OCI-LY7 (cell line): ENCODE measurements at regions not wholly inside any gene's neighbourhood (a gene's known extent, or its start where the extent isn't known, plus 50 kb on each side); places are given as distances from the start of the nearest gene placed in this dataset.

ENCODE experiments used
- BruUV-seq: library from RNA; stranded (reverse); fragments of 400-500 nt; replicated peaks from 2 replicates; lab custom pipeline; 2021; lab: Mats Ljungman, UMichigan
- CTCF ChIA-PET: fragments of 300-600 bp; sonication (Branson Sonifier 250); formaldehyde crosslinking; loops from one replicate; lab custom pipeline; 2022; ENCODE audit warnings: antibody characterized with exemption; ENCODE audit not compliant: unreplicated experiment; lab: Charles Lee
- POLR2A ChIA-PET: fragments of 300-600 bp; sonication (Branson Sonifier 250); formaldehyde crosslinking; loops from one replicate; lab custom pipeline; 2022; ENCODE audit warnings: antibody characterized with exemption; lab: Charles Lee
- DNase-seq: peaks from one replicate; pipeline ENCODE4 v3.0.0-alpha.2; 2015; ENCODE audit warnings: low spot score
- H2AFZ ChIP-seq: fragments of 200-600 bp; sonication (generic), shearing (Covaris generic); 2 replicates; pipeline ENCODE4 v1.6.1; 2014; ENCODE audit warnings: mild to moderate bottlenecking, antibody characterized with exemption, low read length, moderate library complexity
- H3K27ac ChIP-seq: fragments of 200-600 bp; sonication (generic); 2 replicates; pipeline ENCODE4 v1.5.1; 2014; ENCODE audit warnings: mixed run types, low read depth, mild to moderate bottlenecking, moderate library complexity, low read length, inconsistent platforms; ENCODE audit not compliant: poor library complexity, severe bottlenecking
- H3K36me3 ChIP-seq: fragments of 200-600 bp; sonication (generic); 2 replicates; pipeline ENCODE4 v1.6.1; 2014; ENCODE audit warnings: mild to moderate bottlenecking, antibody characterized with exemption, low read length, moderate library complexity, mixed read lengths; ENCODE audit not compliant: insufficient read depth
- H3K4me1 ChIP-seq: fragments of 200-600 bp; sonication (generic); 2 replicates; pipeline ENCODE4 v1.5.1; 2014; ENCODE audit warnings: mild to moderate bottlenecking, low read length; ENCODE audit not compliant: insufficient read depth, poor library complexity, severe bottlenecking
- H3K4me2 ChIP-seq: fragments of 200-600 bp; sonication (generic); 2 replicates; pipeline ENCODE4 v1.6.1; 2014; ENCODE audit warnings: mild to moderate bottlenecking, low read length
- H3K4me3 ChIP-seq: fragments of 200-600 bp; sonication (generic); 2 replicates; pipeline ENCODE4 v1.5.1; 2014; ENCODE audit warnings: mild to moderate bottlenecking, low read depth, low read length; ENCODE audit not compliant: poor library complexity, severe bottlenecking
- H3K79me2 ChIP-seq: fragments of 200-600 bp; sonication (generic); 2 replicates; pipeline ENCODE4 v1.6.1; 2016; ENCODE audit warnings: low read depth, mild to moderate bottlenecking, low read length, moderate library complexity, mixed read lengths; ENCODE audit not compliant: insufficient read depth
- H3K9me2 ChIP-seq: fragments of 200-600 bp; sonication (generic); 2 replicates; pipeline ENCODE4 v1.6.1; 2016; ENCODE audit warnings: mild to moderate bottlenecking, low read length, mixed read lengths; ENCODE audit not compliant: insufficient read depth
- H3K9me3 ChIP-seq: fragments of 200-600 bp; sonication (generic); 2 replicates; pipeline ENCODE4 v1.6.1; 2014; ENCODE audit warnings: mild to moderate bottlenecking, mixed run types, low read length, mixed read lengths
- H4K20me1 ChIP-seq: fragments of 200-600 bp; sonication (generic); 2 replicates; pipeline ENCODE4 v1.6.1; 2014; ENCODE audit warnings: mild to moderate bottlenecking, antibody characterized with exemption, low read length, moderate library complexity, mixed read lengths; ENCODE audit not compliant: insufficient read depth
- EZH2phosphoT487 ChIP-seq: fragments of 200-600 bp; sonication (generic); IDR thresholded peaks from 2 replicates; pipeline ENCODE4 v1.6.1; 2018; ENCODE audit warnings: low read depth, borderline replicate concordance, mild to moderate bottlenecking, mixed run types, antibody characterized with exemption, low read length, moderate library complexity, mixed read lengths
- intact Hi-C: fragments of 100-400 bp; cut with micrococcal nuclease; formaldehyde crosslinking; loops from one replicate; pipeline ENCODE4 v1.10.0; 2022; ENCODE audit not compliant: unreplicated experiment
- TF ChIP-seq, protein P1 (sequence below): fragments of 200-600 bp; sonication (generic); conservative IDR thresholded peaks from 2 replicates; pipeline ENCODE4 v1.5.1; 2014; ENCODE audit warnings: mild to moderate bottlenecking, antibody characterized with exemption, low read length, moderate library complexity, mixed read lengths

DNA sequence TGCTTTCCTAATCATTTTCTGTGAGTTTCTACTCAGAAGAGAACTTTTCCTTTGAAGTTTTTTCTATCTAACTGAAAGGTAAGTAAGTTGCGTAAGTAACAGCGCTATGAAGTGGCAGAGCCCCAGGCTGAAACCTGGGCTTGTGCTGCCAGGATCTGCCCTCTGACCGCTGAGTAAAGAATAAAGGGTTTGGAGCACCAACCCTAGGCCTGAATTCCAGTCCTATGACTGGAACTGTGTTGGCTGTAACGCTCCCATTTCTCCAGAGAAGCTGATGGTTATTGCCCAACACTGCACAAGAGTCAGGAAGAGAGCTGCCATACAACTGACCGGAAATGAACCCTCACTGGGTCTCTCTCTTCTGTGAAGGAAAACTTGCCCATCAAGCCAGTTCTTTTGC is 87.0 kb downstream of the FOXB1 start:
- H3K27ac ChIP-seq: no peak overlapping the region
- ChIA-PET CTCF (no interaction called here), POLR2A (no interaction called here)
- H4K20me1 ChIP-seq: no peaks in the 10 kb centered on the region
- H2AFZ ChIP-seq: no peak overlapping the region
- no peaks in the 10 kb centered on the region for H3K9me3 ChIP-seq
- intact Hi-C loops: no loop called here
- no TSS peak for BruUV-seq
- no peak overlapping the region for H3K4me3 ChIP-seq
- H3K36me3 ChIP-seq: no peaks in the 10 kb centered on the region
- H3K79me2 ChIP-seq: no peaks in the 10 kb centered on the region
- no peak overlapping the region for H3K4me2 ChIP-seq
- H3K9me2 ChIP-seq: no peaks in the 10 kb centered on the region
- DNase-seq: no peak
- H3K4me1 ChIP-seq: no peaks in the 10 kb centered on the region
- TF ChIP-seq, protein P1, sequence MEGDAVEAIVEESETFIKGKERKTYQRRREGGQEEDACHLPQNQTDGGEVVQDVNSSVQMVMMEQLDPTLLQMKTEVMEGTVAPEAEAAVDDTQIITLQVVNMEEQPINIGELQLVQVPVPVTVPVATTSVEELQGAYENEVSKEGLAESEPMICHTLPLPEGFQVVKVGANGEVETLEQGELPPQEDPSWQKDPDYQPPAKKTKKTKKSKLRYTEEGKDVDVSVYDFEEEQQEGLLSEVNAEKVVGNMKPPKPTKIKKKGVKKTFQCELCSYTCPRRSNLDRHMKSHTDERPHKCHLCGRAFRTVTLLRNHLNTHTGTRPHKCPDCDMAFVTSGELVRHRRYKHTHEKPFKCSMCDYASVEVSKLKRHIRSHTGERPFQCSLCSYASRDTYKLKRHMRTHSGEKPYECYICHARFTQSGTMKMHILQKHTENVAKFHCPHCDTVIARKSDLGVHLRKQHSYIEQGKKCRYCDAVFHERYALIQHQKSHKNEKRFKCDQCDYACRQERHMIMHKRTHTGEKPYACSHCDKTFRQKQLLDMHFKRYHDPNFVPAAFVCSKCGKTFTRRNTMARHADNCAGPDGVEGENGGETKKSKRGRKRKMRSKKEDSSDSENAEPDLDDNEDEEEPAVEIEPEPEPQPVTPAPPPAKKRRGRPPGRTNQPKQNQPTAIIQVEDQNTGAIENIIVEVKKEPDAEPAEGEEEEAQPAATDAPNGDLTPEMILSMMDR: no peak
- no peak for TF ChIP-seq EZH2phosphoT487

DNA sequence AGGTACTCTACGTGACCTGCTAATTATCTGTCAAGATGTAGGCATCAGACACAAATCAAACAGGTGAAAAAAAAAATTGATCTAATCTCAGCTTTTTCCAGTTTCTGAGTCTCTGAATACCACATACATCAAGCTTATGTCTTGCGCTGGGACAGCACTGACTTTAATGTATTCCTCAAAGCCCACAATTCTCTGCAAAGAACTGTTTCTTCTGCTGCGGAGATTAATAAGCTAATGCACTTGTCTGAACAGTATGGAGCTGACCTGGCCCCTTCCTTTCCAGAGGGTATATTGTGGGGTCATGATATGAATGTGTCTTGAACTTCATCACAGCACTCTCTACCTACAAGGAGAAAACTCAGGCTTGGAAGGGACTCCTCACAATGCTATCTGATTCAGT is 87.8 kb downstream of the FOXB1 start:
- Histone ChIP-seq H3K4me1 (no peaks in the 10 kb centered on the region), H3K4me3 (no peak overlapping the region), H4K20me1 (no peaks in the 10 kb centered on the region), H3K4me2 (no peak overlapping the region), H3K9me2 (no peaks in the 10 kb centered on the region), H3K36me3 (no peaks in the 10 kb centered on the region), H3K79me2 (no peaks in the 10 kb centered on the region), H3K9me3 (no peaks in the 10 kb centered on the region), H3K27ac (no peak overlapping the region), H2AFZ (no peak overlapping the region)
- no TSS peak for BruUV-seq
- intact Hi-C loops: no loop called here
- ChIA-PET POLR2A (no interaction called here), CTCF (no interaction called here)
- DNase-seq: no peak
- TF ChIP-seq, protein P1: no peak
- no peak for TF ChIP-seq EZH2phosphoT487

- no TSS peak for BruUV-seq
- no peak for TF ChIP-seq EZH2phosphoT487
- TF ChIP-seq, protein P1: no peak
- Histone ChIP-seq H3K79me2 (no peaks in the 10 kb centered on the region), H3K27ac (no peak overlapping the region), H3K9me3 (no peaks in the 10 kb centered on the region), H3K4me1 (no peaks in the 10 kb centered on the region), H3K9me2 (no peaks in the 10 kb centered on the region), H3K4me3 (no peak overlapping the region), H3K4me2 (no peak overlapping the region), H2AFZ (no peak overlapping the region), H4K20me1 (no peaks in the 10 kb centered on the region), H3K36me3 (no peaks in the 10 kb centered on the region)
- intact Hi-C loops: no loop called here
- ChIA-PET CTCF (no interaction called here), POLR2A (interaction anchor here (0.6 kb wide), 1 partner anchor 43 kb away, joined by 3 read pairs; no protein-coding TSS in a partner anchor)
- DNase-seq: no peak
Measured at GRCh38 chr15:60093273-60094067, 89.4 kb downstream of the FOXB1 start.
